ENCODE measurements at regions not wholly inside any gene's neighbourhood (a gene's known extent, or its start where the extent isn't known, plus 50 kb on each side); places are given as distances from the start of the nearest gene placed in this dataset.

- TF ChIP-seq CTCF (IDR thresholded peaks at IDR 0.05 in 2 of 3, conservative IDR thresholded peaks at IDR 0.05 in 1 of 3; ENCODE audit: borderline replicate concordance in 1 of 3, insufficient read depth in 1 of 3, low read depth in 2 of 3, low read length in 2 of 3) (no peak), CBX3 (IDR thresholded peaks at IDR 0.05; ENCODE audit: low read depth) (no peak), TCF7L2 (IDR thresholded peaks at IDR 0.05; ENCODE audit: borderline replicate concordance, extremely low read depth, insufficient read depth, insufficient read length) (no peak), RAD21 (IDR thresholded peaks at IDR 0.05; ENCODE audit: low read depth) (no peak), ZBTB33 (IDR thresholded peaks at IDR 0.05; ENCODE audit: extremely low read depth, insufficient replicate concordance, low read length) (no peak), EGR1 (IDR thresholded peaks at IDR 0.05; ENCODE audit: low read depth) (no peak), SP1 (IDR thresholded peaks at IDR 0.05; ENCODE audit: low read depth) (no peak), ZFX (IDR thresholded peaks at IDR 0.05) (no peak), CEBPB (IDR thresholded peaks at IDR 0.05; ENCODE audit: low read depth) (no peak), POLR2AphosphoS5 (IDR thresholded peaks at IDR 0.05; ENCODE audit: low read depth, low read length) (no peak)
Observed at GRCh38 chr12:94074216-94074979, 74.0 kb upstream of the PLXNC1 start (continued).

Measured in HCT116 (cell line).